ENCODE measurements at regions not wholly inside any gene's neighbourhood (a gene's known extent, or its start where the extent isn't known, plus 50 kb on each side); places are given as distances from the start of the nearest gene placed in this dataset.
"Not testable (repeated sequence)": the region's sequence is repeated elsewhere in the genome, so short reads cannot be mapped to it uniquely, and the experiment has no call there.

DNA sequence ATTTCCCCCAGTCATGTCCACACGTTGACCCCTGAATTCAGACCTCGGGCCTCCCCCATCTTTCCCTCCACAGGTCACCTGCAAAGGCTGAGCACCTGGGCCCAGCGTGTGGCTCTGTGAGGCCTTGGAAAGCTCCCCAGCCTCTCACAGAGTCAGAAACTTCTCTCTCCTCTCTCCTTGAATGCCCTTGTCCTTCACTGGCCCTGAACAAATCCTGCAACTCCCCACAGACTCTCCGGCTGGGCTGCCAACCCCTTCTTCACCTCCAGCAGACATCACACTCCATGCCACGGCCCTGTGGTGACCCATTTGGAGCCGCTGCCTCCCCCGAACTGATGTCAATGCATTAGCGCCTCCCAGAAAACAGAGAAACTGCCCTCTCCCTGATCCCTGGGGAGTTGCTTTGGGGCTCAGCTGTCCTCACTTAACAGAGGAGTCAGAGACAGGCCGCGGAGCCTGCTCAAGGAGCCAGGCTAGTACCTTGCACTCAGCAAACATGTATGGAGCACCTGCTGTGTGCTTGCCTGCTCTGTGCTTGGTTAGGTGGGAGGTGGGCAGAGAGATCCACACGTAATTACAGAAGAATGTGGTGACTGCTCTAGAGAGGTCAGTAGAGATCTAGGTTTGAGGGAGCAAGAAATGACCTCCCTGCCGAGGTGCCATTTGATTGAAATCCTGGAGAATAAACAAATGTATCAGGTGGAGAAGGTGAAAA, 99.2 kb upstream of the PWP1 start:
- no peaks in the 10 kb centered on the region for H3K4me1 Mint-ChIP-seq (ENCODE audit: low read depth)
- no peak for DNase-seq (ENCODE audit: low spot score)
- peaks cover 12% of the 10 kb centered on the region for H3K36me3 Mint-ChIP-seq (ENCODE audit: low read depth)
- no peak overlapping the region for H3K4me3 Mint-ChIP-seq (ENCODE audit: low read depth)
- H3K27ac Mint-ChIP-seq, result no peak overlapping the region
- no peaks in the 10 kb centered on the region for H3K27me3 Mint-ChIP-seq (ENCODE audit: low read depth)
- intact Hi-C loops (cut with micrococcal nuclease), result no loop called here
- H3K9me3 Mint-ChIP-seq, result peaks cover 14% of the 10 kb centered on the region

- Mint-ChIP-seq H3K27me3 (ENCODE audit: low read depth) (no peaks in the 10 kb centered on the region), H3K9me3 (peaks cover 24% of the 10 kb centered on the region), H3K4me3 (ENCODE audit: low read depth) (no peak overlapping the region), H3K4me1 (ENCODE audit: low read depth) (no peaks in the 10 kb centered on the region), H3K36me3 (ENCODE audit: low read depth) (peaks cover 12% of the 10 kb centered on the region), H3K27ac (no peak overlapping the region)
- intact Hi-C loops (cut with micrococcal nuclease), result no loop called here
- no peak for DNase-seq (ENCODE audit: low spot score)
These were observed 95.2 kb upstream of the PWP1 start for GRCh38 chr12:107590413-107590812.

- peaks cover 24% of the 10 kb centered on the region for H3K9me3 Mint-ChIP-seq
- intact Hi-C loops (cut with micrococcal nuclease), result no loop called here
- H3K4me1 Mint-ChIP-seq (ENCODE audit: low read depth), result no peaks in the 10 kb centered on the region
- DNase-seq (ENCODE audit: low spot score), result no peak
- no peaks in the 10 kb centered on the region for H3K27me3 Mint-ChIP-seq (ENCODE audit: low read depth)
- no peak overlapping the region for H3K4me3 Mint-ChIP-seq (ENCODE audit: low read depth)
- H3K36me3 Mint-ChIP-seq (ENCODE audit: low read depth), result peaks cover 12% of the 10 kb centered on the region
- H3K27ac Mint-ChIP-seq, result no peak overlapping the region
These were observed 94.7 kb upstream of the PWP1 start for GRCh38 chr12:107590814-107591375.

GRCh38 chr12:107593713-107594381, 91.8 kb upstream of the PWP1 start:
- DNase-seq (ENCODE audit: low spot score), result no peak
- peaks cover 7% of the 10 kb centered on the region for H3K36me3 Mint-ChIP-seq (ENCODE audit: low read depth)
- H3K27ac Mint-ChIP-seq, result no peak overlapping the region
- H3K4me3 Mint-ChIP-seq (ENCODE audit: low read depth), result no peak overlapping the region
- intact Hi-C loops (cut with micrococcal nuclease), result no loop called here
- H3K4me1 Mint-ChIP-seq (ENCODE audit: low read depth), result no peaks in the 10 kb centered on the region
- H3K9me3 Mint-ChIP-seq, result peaks cover 10% of the 10 kb centered on the region
- no peaks in the 10 kb centered on the region for H3K27me3 Mint-ChIP-seq (ENCODE audit: low read depth)

- Mint-ChIP-seq H3K4me1 (ENCODE audit: low read depth) (no peaks in the 10 kb centered on the region), H3K27ac (no peak overlapping the region), H3K9me3 (peaks cover 10% of the 10 kb centered on the region), H3K36me3 (ENCODE audit: low read depth) (peaks cover 7% of the 10 kb centered on the region), H3K27me3 (ENCODE audit: low read depth) (no peaks in the 10 kb centered on the region), H3K4me3 (ENCODE audit: low read depth) (no peak overlapping the region)
- intact Hi-C loops (cut with micrococcal nuclease), result no loop called here
- no peak for DNase-seq (ENCODE audit: low spot score)
These were observed 90.6 kb upstream of the PWP1 start for GRCh38 chr12:107594995-107595394.

DNA sequence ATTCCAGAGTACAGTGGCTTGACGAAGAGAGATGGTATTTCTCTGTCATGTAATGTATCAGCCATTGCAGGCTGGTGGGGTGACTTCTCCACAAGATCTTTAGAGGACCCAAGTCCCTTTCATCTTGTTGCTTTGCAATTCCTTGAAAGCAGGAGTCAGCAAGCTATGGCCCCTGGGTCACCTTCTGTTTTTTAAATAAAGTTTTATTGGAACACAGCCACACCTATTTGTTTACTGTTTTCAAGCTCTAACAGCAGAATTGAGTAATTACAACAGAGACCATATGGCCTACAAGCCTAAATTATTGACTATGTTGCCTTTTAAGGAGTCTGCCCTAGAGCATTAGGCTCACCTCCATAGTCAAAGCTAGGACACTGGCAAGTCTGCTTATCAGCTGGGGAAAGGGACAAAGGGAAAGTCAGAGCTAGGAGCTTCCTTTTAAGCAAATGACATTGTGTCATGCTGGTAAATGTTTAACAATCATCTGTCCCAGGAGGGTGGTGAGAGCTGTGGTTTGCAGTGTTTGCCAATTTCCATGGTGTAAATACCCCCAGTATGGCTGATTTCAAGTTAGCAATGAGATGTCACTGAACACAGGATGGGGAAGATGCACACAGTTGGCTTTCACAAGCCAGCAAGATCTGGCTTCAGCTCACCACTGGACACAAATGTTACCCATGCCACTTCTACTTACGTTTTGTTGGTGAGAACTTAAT, 87.7 kb upstream of the PWP1 start:
- Mint-ChIP-seq H3K4me3 (ENCODE audit: low read depth) (no peak overlapping the region), H3K27me3 (ENCODE audit: low read depth) (no peaks in the 10 kb centered on the region), H3K4me1 (ENCODE audit: low read depth) (no peaks in the 10 kb centered on the region), H3K9me3 (no peaks in the 10 kb centered on the region), H3K36me3 (ENCODE audit: low read depth) (no peaks in the 10 kb centered on the region), H3K27ac (no peak overlapping the region)
- no peak for DNase-seq (ENCODE audit: low spot score)
- intact Hi-C loops (cut with micrococcal nuclease), result no loop called here

DNA sequence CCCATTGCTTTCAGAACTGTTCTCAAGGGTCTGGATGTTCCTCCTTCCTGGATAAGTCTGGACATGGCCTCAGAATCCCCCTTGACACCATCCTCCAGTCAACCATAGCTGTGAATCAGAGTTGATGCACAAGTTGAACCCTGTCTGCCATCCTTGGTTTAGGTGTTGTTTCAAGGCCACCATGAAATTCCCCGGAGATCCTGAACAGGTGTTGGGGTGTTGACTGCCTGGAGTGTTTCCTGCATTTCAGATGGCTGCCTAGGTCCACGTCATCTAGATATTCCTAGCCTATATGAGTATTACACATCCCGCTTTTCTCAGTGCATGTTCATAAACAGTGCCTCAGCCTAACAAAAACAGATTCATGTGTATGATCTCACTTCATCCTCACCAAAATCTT, 86.7 kb upstream of the PWP1 start:
- H3K27me3 Mint-ChIP-seq (ENCODE audit: low read depth), result no peaks in the 10 kb centered on the region
- intact Hi-C loops (cut with micrococcal nuclease), result no loop called here

GRCh38 chr12:107600581-107601144, 84.9 kb upstream of the PWP1 start:
- H3K27ac Mint-ChIP-seq, result no peak overlapping the region
- intact Hi-C loops (cut with micrococcal nuclease), result no loop called here
- DNase-seq (ENCODE audit: low spot score), result no peak
- H3K4me3 Mint-ChIP-seq (ENCODE audit: low read depth), result no peak overlapping the region
- no peaks in the 10 kb centered on the region for H3K27me3 Mint-ChIP-seq (ENCODE audit: low read depth)
- H3K4me1 Mint-ChIP-seq (ENCODE audit: low read depth), result no peaks in the 10 kb centered on the region
- no peaks in the 10 kb centered on the region for H3K36me3 Mint-ChIP-seq (ENCODE audit: low read depth)
- no peaks in the 10 kb centered on the region for H3K9me3 Mint-ChIP-seq

More for the DNA sequence above, 86.7 kb upstream of the PWP1 start:
- H3K4me3 Mint-ChIP-seq (ENCODE audit: low read depth), result no peak overlapping the region
- H3K36me3 Mint-ChIP-seq (ENCODE audit: low read depth), result no peaks in the 10 kb centered on the region
- H3K27ac Mint-ChIP-seq, result no peak overlapping the region
- DNase-seq (ENCODE audit: low spot score), result no peak
- H3K4me1 Mint-ChIP-seq (ENCODE audit: low read depth), result no peaks in the 10 kb centered on the region
- no peaks in the 10 kb centered on the region for H3K9me3 Mint-ChIP-seq

DNA sequence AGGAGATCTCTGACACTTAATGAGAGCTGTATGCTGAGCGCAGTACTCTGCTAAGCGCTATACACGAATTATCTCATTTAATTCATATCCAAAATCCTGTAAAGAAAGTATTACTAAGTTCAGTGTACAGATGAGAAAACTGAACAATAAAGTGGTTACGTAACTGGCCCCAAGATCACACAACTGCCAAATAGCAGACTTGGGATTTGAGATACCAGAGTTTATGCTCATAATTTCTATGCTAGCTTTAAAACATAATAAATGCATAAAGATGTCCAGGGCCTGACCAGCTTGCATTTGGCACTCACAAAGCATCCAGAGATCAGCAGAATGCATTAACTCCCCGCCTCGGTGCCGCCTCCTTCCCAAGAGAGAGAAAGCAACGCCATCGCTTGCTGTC, 83.2 kb upstream of the PWP1 start:
- Mint-ChIP-seq H3K27ac (no peak overlapping the region), H3K9me3 (no peaks in the 10 kb centered on the region), H3K4me1 (ENCODE audit: low read depth) (no peaks in the 10 kb centered on the region), H3K4me3 (ENCODE audit: low read depth) (no peak overlapping the region), H3K36me3 (ENCODE audit: low read depth) (no peaks in the 10 kb centered on the region), H3K27me3 (ENCODE audit: low read depth) (no peaks in the 10 kb centered on the region)
- intact Hi-C loops (cut with micrococcal nuclease), result no loop called here
- no peak for DNase-seq (ENCODE audit: low spot score)

GRCh38 chr12:107605293-107605692, 80.3 kb upstream of the PWP1 start:
- intact Hi-C loops (cut with micrococcal nuclease), result loop anchor here (5.0 kb wide), 1 partner anchor 288 kb away; a partner anchor contains a TSS
- Mint-ChIP-seq H3K4me3 (ENCODE audit: low read depth) (no peak overlapping the region), H3K4me1 (ENCODE audit: low read depth) (no peaks in the 10 kb centered on the region), H3K36me3 (ENCODE audit: low read depth) (no peaks in the 10 kb centered on the region), H3K27me3 (ENCODE audit: low read depth) (no peaks in the 10 kb centered on the region), H3K27ac (no peak overlapping the region), H3K9me3 (no peaks in the 10 kb centered on the region)
- DNase-seq (ENCODE audit: low spot score), result no peak

DNA sequence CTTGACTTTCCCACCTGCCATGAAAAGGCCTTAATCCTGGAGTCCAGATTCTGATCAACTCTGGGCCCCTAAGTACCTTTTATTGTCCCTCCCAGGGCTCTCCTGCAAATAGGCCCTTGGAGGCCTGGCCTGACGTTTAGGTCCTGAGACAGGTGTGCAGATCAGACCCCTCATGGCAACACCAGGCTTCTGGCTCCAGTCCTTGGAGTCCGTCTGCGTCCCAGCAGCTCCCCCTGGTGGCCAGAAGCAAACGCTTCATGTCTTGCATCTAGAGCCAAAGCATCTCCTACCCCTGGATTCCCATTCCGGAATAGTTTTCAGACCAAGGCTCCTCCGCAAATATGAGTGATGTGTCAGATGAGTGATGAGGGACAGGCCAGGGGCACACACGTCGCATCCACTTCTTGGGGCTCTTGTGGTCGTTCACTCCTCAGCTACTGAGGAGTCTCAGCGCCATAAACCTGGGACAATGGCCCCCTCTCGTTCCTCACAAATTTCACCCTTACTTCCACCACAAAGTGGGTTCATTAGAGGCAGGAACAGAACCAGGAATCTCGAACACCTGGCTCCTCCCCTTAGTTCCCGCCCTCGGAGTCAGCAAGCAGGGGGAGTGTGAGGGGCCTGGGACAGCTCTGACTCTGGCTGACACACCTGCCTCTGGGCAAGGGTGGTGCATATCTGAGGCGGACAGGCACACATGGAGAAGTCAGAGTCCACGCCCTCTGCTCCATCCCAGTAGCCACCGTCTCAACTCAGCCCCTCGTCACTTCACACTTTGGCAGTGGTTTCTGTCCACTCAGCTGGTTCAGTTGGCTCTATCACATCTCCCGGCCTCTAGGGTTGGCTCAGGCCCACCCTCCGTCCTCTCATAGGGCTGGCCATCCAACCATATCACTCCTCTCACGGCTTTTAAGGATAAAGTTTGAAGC, 77.9 kb upstream of the PWP1 start:
- Mint-ChIP-seq H3K4me1 (ENCODE audit: low read depth) (no peaks in the 10 kb centered on the region), H3K9me3 (no peaks in the 10 kb centered on the region), H3K27ac (no peak overlapping the region), H3K4me3 (ENCODE audit: low read depth) (no peak overlapping the region), H3K27me3 (ENCODE audit: low read depth) (no peaks in the 10 kb centered on the region), H3K36me3 (ENCODE audit: low read depth) (no peaks in the 10 kb centered on the region)
- peak; percentile 62 for DNase-seq (ENCODE audit: low spot score)
- intact Hi-C loops (cut with micrococcal nuclease), result loop anchor here (1.0 to 5.0 kb wide), 3 partner anchors 205 to 476 kb away; a partner anchor contains a TSS

DNA sequence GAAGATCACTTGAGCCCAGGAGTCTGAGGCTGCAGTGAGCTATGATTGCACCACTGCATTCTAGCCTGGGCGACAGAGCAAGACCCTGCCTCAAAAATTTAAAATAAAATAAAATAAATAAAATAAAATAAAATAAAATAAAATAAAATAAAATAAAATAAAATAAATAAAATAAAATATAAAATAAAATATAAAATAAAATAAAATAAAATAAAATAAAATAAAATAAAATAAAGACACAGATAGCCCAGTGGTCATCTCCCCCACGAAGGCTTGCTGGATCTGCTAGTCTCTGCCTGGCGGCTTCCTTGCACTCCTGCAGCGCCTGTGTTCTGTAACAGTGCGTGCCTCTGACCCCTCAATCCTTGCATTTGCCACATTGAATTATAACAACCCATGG, 76.8 kb upstream of the PWP1 start:
- intact Hi-C loops (cut with micrococcal nuclease), result loop anchor here (5.0 kb wide), 1 partner anchor 291 kb away; a partner anchor contains a TSS

More for the DNA sequence above, 76.8 kb upstream of the PWP1 start:
- H3K27ac Mint-ChIP-seq; H3K27me3 Mint-ChIP-seq (ENCODE audit: low read depth); H3K9me3 Mint-ChIP-seq; DNase-seq (ENCODE audit: low spot score); H3K4me1 Mint-ChIP-seq (ENCODE audit: low read depth); H3K4me3 Mint-ChIP-seq (ENCODE audit: low read depth); H3K36me3 Mint-ChIP-seq (ENCODE audit: low read depth): not testable (repeated sequence)

Measured in activated T-helper 2 cell treated with anti-CD3 and anti-CD28 coated beads, Interferon-gamma antibody, Interleukin-2, Interleukin-4, amounts not matched to agents 10 μg/mL and 5 μg/mL and 100 μg/mL, durations not matched to agents 14 hours and 24 hours and 36 hours (primary cell).